ENCODE measurements at regions not wholly inside any gene's neighbourhood (a gene's known extent, or its start where the extent isn't known, plus 50 kb on each side); places are given as distances from the start of the nearest gene placed in this dataset.

- DNase-seq (no peak), FAIRE-seq (no peak)
- Histone ChIP-seq H3K9me3 (ENCODE audit: control insufficient read depth in 2 of 3, insufficient read depth in 1 of 3, low read length in 3 of 3) (no peaks in the 10 kb centered on the region), H3K27me3 (ENCODE audit: control insufficient read depth, insufficient read depth, low read length) (no peaks in the 10 kb centered on the region), H3K9ac (ENCODE audit: low read length in 3 of 3) (no peak overlapping the region), H3K4me1 (ENCODE audit: control insufficient read depth in 2 of 3, insufficient read depth in 2 of 3, low read depth in 1 of 3, low read length in 3 of 3) (no peaks in the 10 kb centered on the region), H3K36me3 (ENCODE audit: control insufficient read depth in 2 of 3, insufficient read depth in 3 of 3, low read length in 3 of 3) (no peaks in the 10 kb centered on the region), H3K4me3 (ENCODE audit: low read length in 3 of 3) (no peak overlapping the region), H3K27ac (ENCODE audit: low read depth in 2 of 2, low read length in 2 of 2) (no peak overlapping the region)
- intact Hi-C loops (cut with DNase I), result no loop called here
- TF ChIP-seq, protein P1, sequence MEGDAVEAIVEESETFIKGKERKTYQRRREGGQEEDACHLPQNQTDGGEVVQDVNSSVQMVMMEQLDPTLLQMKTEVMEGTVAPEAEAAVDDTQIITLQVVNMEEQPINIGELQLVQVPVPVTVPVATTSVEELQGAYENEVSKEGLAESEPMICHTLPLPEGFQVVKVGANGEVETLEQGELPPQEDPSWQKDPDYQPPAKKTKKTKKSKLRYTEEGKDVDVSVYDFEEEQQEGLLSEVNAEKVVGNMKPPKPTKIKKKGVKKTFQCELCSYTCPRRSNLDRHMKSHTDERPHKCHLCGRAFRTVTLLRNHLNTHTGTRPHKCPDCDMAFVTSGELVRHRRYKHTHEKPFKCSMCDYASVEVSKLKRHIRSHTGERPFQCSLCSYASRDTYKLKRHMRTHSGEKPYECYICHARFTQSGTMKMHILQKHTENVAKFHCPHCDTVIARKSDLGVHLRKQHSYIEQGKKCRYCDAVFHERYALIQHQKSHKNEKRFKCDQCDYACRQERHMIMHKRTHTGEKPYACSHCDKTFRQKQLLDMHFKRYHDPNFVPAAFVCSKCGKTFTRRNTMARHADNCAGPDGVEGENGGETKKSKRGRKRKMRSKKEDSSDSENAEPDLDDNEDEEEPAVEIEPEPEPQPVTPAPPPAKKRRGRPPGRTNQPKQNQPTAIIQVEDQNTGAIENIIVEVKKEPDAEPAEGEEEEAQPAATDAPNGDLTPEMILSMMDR (IDR thresholded peaks at IDR 0.05; ENCODE audit: borderline replicate concordance, extremely low read depth, insufficient read depth), result no peak
Observed at GRCh38 chr18:40698129-40698528, 1256.9 kb upstream of the PIK3C3 start.

DNA sequence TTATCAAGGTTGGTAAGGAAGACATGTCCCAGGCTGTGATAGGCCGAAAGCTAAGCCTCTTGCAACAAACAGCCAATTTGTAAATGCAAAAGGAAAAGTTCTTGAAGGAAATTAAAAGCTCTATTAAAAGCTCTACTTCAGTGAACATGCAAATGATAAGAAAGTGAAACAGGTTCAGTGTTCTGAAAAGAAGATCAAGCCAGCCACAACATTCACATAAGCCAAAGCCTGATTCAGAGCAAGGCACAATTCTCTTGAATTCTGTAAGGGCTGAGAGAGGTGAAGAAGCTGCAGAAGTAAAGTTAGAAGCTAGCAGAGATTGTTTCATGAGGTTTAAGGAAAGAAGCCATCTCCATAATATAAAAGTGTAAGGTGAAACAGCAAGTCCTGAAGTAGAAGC lies 1259.5 kb upstream of the PIK3C3 start:
- intact Hi-C loops (cut with DNase I), result no loop called here
- Histone ChIP-seq H3K9me3 (ENCODE audit: control insufficient read depth in 2 of 3, insufficient read depth in 1 of 3, low read length in 3 of 3) (no peaks in the 10 kb centered on the region), H3K36me3 (ENCODE audit: control insufficient read depth in 2 of 3, insufficient read depth in 3 of 3, low read length in 3 of 3) (no peaks in the 10 kb centered on the region), H3K4me1 (ENCODE audit: control insufficient read depth in 2 of 3, insufficient read depth in 2 of 3, low read depth in 1 of 3, low read length in 3 of 3) (no peaks in the 10 kb centered on the region), H3K4me3 (ENCODE audit: low read length in 3 of 3) (no peak overlapping the region), H3K27ac (ENCODE audit: low read depth in 2 of 2, low read length in 2 of 2) (no peak overlapping the region), H3K9ac (ENCODE audit: low read length in 3 of 3) (no peak overlapping the region), H3K27me3 (ENCODE audit: control insufficient read depth, insufficient read depth, low read length) (no peaks in the 10 kb centered on the region)
- DNase-seq, result no peak
- no peak for FAIRE-seq
- TF ChIP-seq, protein P1 (IDR thresholded peaks at IDR 0.05; ENCODE audit: borderline replicate concordance, extremely low read depth, insufficient read depth), result no peak

DNA sequence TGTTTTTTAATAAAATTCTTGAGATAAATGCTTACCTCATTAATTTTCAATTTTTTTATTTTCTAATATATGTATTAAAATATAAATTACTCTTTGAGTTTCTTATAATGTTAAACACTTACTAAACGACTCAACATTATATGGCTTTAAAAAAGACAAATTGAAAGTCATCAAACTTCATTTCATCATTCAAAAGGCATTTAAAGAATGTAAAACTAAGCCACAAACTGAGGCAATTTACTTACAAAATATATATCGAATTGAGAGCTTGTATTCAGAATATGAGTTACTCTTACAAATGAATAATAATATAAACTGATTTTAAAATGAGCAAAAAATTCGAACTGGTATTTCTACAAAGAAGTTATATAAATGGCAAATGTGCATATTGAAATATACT lies 1262.2 kb upstream of the PIK3C3 start:
- Histone ChIP-seq H3K9me3 (ENCODE audit: control insufficient read depth in 2 of 3, insufficient read depth in 1 of 3, low read length in 3 of 3) (no peaks in the 10 kb centered on the region), H3K9ac (ENCODE audit: low read length in 3 of 3) (no peak overlapping the region), H3K27ac (ENCODE audit: low read depth in 2 of 2, low read length in 2 of 2) (no peak overlapping the region), H3K4me1 (ENCODE audit: control insufficient read depth in 2 of 3, insufficient read depth in 2 of 3, low read depth in 1 of 3, low read length in 3 of 3) (no peaks in the 10 kb centered on the region), H3K4me3 (ENCODE audit: low read length in 3 of 3) (no peak overlapping the region), H3K27me3 (ENCODE audit: control insufficient read depth, insufficient read depth, low read length) (no peaks in the 10 kb centered on the region), H3K36me3 (ENCODE audit: control insufficient read depth in 2 of 3, insufficient read depth in 3 of 3, low read length in 3 of 3) (no peaks in the 10 kb centered on the region)
- no peak for DNase-seq
- FAIRE-seq, result peak; percentile 92
- intact Hi-C loops (cut with DNase I), result no loop called here
- TF ChIP-seq, protein P1 (IDR thresholded peaks at IDR 0.05; ENCODE audit: borderline replicate concordance, extremely low read depth, insufficient read depth), result no peak

DNA sequence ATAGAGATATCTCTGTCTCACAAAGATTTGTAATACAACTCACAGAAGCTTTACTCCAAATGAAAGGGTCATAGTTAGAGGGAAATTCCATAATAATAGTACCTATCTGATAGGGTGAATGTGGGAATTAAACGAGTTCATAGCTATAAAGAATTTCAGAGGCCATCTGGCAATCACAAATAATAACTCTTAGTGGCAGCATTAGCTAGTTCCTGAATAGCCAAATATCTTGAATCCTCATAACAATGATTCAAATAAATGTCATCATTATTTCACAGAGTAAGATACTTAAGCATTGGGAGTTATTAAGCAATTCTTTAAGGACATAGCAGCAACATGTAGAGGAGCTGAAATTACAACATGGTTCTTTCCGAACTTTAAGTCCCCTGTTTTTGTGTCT lies 1265.0 kb upstream of the PIK3C3 start:
- no peak overlapping the region for H3K4me3 ChIP-seq (ENCODE audit: low read length in 3 of 3)
- no peak for FAIRE-seq

More for the DNA sequence above, 1265.0 kb upstream of the PIK3C3 start:
- no peaks in the 10 kb centered on the region for H3K36me3 ChIP-seq (ENCODE audit: control insufficient read depth in 2 of 3, insufficient read depth in 3 of 3, low read length in 3 of 3)
- H3K27ac ChIP-seq (ENCODE audit: low read depth in 2 of 2, low read length in 2 of 2), result no peak overlapping the region
- H3K4me1 ChIP-seq (ENCODE audit: control insufficient read depth in 2 of 3, insufficient read depth in 2 of 3, low read depth in 1 of 3, low read length in 3 of 3), result no peaks in the 10 kb centered on the region
- no peak for DNase-seq
- no peaks in the 10 kb centered on the region for H3K9me3 ChIP-seq (ENCODE audit: control insufficient read depth in 2 of 3, insufficient read depth in 1 of 3, low read length in 3 of 3)
- no peak overlapping the region for H3K9ac ChIP-seq (ENCODE audit: low read length in 3 of 3)
- TF ChIP-seq, protein P1 (IDR thresholded peaks at IDR 0.05; ENCODE audit: borderline replicate concordance, extremely low read depth, insufficient read depth), result no peak
- H3K27me3 ChIP-seq (ENCODE audit: control insufficient read depth, insufficient read depth, low read length), result no peaks in the 10 kb centered on the region
- intact Hi-C loops (cut with DNase I), result no loop called here
